ENCODE measurements at regions not wholly inside any gene's neighbourhood (a gene's known extent, or its start where the extent isn't known, plus 50 kb on each side); places are given as distances from the start of the nearest gene placed in this dataset.
"Not testable (repeated sequence)": the region's sequence is repeated elsewhere in the genome, so short reads cannot be mapped to it uniquely, and the experiment has no call there.

- in situ Hi-C loops (cut with HindIII; ENCODE audit: low sequenced_read_pairs): no loop called here
These were observed 237.0 kb upstream of the RASA1 start for GRCh38 chr5:87030699-87031098.

- in situ Hi-C loops (cut with HindIII; ENCODE audit: low sequenced_read_pairs): no loop called here
These were observed 233.1 kb upstream of the RASA1 start for GRCh38 chr5:87034557-87034956.

GRCh38 chr5:87042554-87042953 lies 225.1 kb upstream of the RASA1 start:
- in situ Hi-C loops (cut with HindIII; ENCODE audit: low sequenced_read_pairs): no loop called here

GRCh38 chr5:87048156-87048555 lies 219.5 kb upstream of the RASA1 start:
- in situ Hi-C loops (cut with HindIII; ENCODE audit: low sequenced_read_pairs): no loop called here

- in situ Hi-C loops (cut with HindIII; ENCODE audit: low sequenced_read_pairs): not testable (repeated sequence)
These were observed 218.7 kb upstream of the RASA1 start for GRCh38 chr5:87049012-87049411.

- in situ Hi-C loops (cut with HindIII; ENCODE audit: low sequenced_read_pairs): no loop called here
These were observed 216.1 kb upstream of the RASA1 start for GRCh38 chr5:87051502-87052113.

GRCh38 chr5:87053146-87053545 lies 214.5 kb upstream of the RASA1 start:
- in situ Hi-C loops (cut with HindIII; ENCODE audit: low sequenced_read_pairs): no loop called here

GRCh38 chr5:87054821-87055220 lies 212.9 kb upstream of the RASA1 start:
- in situ Hi-C loops (cut with HindIII; ENCODE audit: low sequenced_read_pairs): no loop called here

GRCh38 chr5:87061046-87061445 lies 206.6 kb upstream of the RASA1 start:
- in situ Hi-C loops (cut with HindIII; ENCODE audit: low sequenced_read_pairs): no loop called here

GRCh38 chr5:87069311-87069710 lies 198.4 kb upstream of the RASA1 start:
- in situ Hi-C loops (cut with HindIII; ENCODE audit: low sequenced_read_pairs): no loop called here

- in situ Hi-C loops (cut with HindIII; ENCODE audit: low sequenced_read_pairs): loop anchor here (5.0 kb wide), 1 partner anchor 47 kb away; no protein-coding TSS in a partner anchor
These were observed 197.6 kb upstream of the RASA1 start for GRCh38 chr5:87069974-87070608.

GRCh38 chr5:87074072-87074471 lies 193.6 kb upstream of the RASA1 start:
- in situ Hi-C loops (cut with HindIII; ENCODE audit: low sequenced_read_pairs): loop anchor here (5.0 kb wide), 1 partner anchor 43 kb away; no protein-coding TSS in a partner anchor

- in situ Hi-C loops (cut with HindIII; ENCODE audit: low sequenced_read_pairs): loop anchor here (5.0 kb wide), 1 partner anchor 42 kb away; no protein-coding TSS in a partner anchor
These were observed 192.6 kb upstream of the RASA1 start for GRCh38 chr5:87074934-87075541.

- in situ Hi-C loops (cut with HindIII; ENCODE audit: low sequenced_read_pairs): no loop called here
These were observed 191.3 kb upstream of the RASA1 start for GRCh38 chr5:87076411-87076810.

- in situ Hi-C loops (cut with HindIII; ENCODE audit: low sequenced_read_pairs): no loop called here
These were observed 190.8 kb upstream of the RASA1 start for GRCh38 chr5:87076931-87077330.

GRCh38 chr5:87079219-87079618 lies 188.5 kb upstream of the RASA1 start:
- in situ Hi-C loops (cut with HindIII; ENCODE audit: low sequenced_read_pairs): no loop called here

- in situ Hi-C loops (cut with HindIII; ENCODE audit: low sequenced_read_pairs): no loop called here
These were observed 186.7 kb upstream of the RASA1 start for GRCh38 chr5:87081016-87081415.

- in situ Hi-C loops (cut with HindIII; ENCODE audit: low sequenced_read_pairs): no loop called here
These were observed 185.9 kb upstream of the RASA1 start for GRCh38 chr5:87081511-87082372.

GRCh38 chr5:87094347-87094746 lies 173.3 kb upstream of the RASA1 start:
- in situ Hi-C loops (cut with HindIII; ENCODE audit: low sequenced_read_pairs): no loop called here

GRCh38 chr5:87094833-87095232 lies 172.8 kb upstream of the RASA1 start:
- in situ Hi-C loops (cut with HindIII; ENCODE audit: low sequenced_read_pairs): no loop called here

- in situ Hi-C loops (cut with HindIII; ENCODE audit: low sequenced_read_pairs): no loop called here
These were observed 171.9 kb upstream of the RASA1 start for GRCh38 chr5:87095787-87096186.
